GM18499 (cell line): ENCODE measurements at regions not wholly inside any gene's neighbourhood (a gene's known extent, or its start where the extent isn't known, plus 50 kb on each side); places are given as distances from the start of the nearest gene placed in this dataset.
A peak's percentile ranks its signal among the peaks of the same experiment; 100 is the strongest.

ENCODE experiments used
- ATAC-seq: cut with Tn5 transposase; IDR thresholded peaks from one replicate; pipeline ENCODE4 v1.9.1; 2021; ENCODE audit warnings: moderate number of reproducible peaks; ENCODE audit not compliant: insufficient read depth, unreplicated experiment

DNA sequence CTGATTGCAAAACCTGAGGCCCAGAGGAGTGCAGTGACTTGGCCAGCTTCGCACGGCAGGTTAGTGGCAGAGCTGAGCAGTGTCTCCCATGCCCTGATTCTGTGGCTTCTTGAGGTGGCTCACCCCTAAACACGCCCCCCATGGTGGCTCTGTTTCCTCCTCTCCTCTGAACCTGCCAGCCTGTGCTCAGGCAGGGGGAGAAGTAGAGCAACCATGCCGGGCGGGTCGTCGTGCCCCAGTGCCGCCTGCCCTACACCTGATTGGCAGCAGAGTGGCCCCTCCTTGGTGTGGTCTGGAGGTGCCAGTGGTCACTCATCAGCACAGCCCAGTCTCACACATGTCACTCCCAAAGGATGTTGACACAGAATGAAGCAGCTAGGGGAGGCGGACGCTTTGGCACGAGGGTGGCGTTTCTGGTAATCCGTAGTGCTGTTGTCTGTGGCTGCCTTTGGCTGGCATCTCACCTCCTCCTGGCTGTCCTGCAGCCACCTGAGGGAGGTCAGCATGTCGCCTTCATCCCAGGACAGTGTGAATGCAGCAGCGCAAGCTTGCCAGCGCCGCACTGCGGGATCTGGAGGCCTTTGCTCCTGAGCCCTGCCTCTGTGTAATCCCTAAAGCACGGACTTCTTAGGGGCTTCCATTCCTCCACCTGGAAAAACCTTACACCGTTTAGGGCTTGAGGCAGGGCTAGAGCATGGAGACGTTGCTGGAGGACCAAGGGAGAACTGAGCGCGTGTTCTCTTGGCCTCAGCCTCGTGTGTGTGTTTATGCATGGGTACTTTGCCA, 294.7 kb downstream of the SEC14L1 start:
- no peak for ATAC-seq

DNA sequence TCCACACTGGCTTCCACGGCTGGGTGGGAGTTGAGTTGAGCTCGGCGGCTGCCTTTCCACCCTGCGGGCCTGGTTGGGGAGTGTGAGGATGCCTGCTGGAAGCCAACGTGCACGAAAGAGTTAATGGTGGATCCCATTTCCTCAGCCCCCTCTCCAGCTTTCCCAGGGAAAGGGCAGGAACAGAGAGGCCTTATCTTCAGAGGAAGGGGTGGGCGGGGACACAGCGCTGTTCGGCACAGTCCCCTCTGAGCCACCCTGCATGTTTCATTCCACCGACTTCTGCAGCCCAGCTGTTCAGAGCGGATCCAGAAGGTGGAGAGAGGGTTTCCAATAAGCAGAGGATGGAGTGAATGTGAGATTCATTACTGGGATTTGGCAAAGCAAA, 295.3 kb downstream of the SEC14L1 start:
- no peak for ATAC-seq

DNA sequence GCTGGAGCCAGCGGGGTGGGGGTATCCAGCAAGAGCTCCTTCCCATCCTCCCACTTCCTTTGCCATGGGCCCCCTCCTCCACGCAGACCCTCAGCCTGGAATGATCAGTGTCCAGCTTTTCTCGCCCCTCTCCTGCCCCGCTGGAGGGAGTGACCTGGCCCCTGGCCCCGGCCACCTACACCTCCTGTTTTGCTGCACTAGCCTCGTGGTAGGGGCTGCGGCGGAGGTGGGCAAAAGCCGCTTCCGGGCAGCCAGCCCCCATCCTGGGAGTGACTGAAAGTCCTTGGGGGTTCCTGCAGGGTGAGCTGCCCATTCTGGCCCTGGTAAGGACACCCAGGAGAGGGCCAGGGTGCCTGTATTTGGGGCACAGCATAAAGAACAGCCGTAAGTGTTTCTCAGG, 295.7 kb downstream of the SEC14L1 start:
- no peak for ATAC-seq

DNA sequence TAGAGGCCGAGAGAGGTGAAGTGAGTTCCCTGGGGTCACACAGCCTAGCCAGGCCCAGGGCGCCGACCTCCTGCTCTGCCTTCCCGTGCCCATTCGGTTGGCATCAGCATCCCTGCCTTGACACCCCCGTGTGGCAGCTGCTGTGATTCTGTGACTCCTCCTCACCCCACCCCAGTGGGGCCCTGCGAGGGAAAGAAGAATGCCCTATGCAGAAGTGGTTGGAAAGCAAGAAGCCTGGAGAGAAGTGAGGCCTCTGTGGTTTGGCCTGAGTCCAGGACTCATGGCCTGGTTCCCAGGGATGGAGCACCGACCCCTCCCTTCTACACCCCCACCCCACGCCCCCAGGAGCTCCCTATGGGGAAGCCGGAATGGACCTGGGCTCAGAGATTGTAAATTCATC, 296.2 kb downstream of the SEC14L1 start:
- no peak for ATAC-seq

DNA sequence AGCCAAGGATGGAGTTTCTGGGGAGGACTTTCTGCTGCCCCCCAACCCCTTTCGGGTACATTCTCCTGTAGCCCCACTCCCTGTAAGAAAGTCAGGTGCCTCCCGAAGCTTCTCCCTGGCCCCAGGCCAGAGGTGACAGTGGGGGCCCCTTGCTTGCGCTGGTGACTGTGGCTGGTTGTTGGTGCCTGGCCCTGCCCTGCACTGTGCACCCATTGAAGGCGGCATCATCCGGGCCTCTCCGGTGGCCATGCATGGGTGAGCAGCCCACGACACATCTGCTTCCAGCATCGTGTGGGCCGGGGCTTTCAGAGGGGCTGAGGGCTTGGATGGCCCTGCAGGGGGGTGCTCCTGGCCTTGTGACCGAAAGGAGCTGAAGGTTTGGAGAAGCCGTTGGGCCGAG, 297.0 kb downstream of the SEC14L1 start:
- no peak for ATAC-seq

DNA sequence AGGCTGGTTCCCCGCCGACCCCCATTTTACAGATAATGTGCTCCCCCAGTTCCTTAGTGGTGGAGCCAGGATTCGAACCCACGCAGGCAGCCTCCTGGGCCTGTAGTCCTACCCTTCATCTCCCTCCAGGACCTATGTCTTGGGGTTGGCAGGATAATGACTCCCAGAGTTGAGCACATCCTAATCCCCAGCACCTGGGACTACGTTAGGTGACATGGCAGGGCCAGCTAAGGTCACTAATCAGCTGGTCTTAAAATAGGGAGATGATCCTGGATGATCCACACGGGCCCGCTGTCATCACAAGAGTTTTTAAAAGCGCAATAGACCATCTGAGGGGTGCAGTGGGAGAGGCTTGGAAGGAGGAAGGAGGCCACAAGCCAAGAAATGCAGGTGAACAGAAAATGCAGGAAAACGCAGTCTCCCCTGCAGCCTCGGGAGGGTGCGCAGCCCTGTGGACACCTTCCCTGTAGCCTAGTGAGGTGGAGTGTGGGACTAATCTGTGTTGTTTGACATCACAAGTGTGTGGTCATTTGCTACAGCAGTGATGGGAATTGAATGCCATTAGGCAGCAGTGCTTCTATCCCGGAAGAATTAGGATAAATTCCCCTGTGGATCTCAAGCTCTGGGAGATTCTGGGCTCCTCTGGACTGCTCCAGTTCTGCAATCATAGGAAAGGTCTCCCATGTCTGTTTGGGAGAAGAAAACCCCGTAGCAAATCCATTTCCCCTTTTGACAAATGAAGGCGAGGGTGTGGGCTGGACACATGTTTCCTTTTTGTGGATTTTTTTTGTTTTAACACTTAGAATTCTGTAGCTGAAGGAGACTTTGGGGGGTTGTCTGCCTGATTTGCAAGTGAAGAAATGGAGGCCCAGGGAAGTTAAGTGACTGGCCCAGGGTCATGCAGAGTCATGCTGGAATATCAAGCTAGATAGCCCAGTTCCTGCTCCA, 297.7 kb downstream of the SEC14L1 start:
- ATAC-seq: no peak

DNA sequence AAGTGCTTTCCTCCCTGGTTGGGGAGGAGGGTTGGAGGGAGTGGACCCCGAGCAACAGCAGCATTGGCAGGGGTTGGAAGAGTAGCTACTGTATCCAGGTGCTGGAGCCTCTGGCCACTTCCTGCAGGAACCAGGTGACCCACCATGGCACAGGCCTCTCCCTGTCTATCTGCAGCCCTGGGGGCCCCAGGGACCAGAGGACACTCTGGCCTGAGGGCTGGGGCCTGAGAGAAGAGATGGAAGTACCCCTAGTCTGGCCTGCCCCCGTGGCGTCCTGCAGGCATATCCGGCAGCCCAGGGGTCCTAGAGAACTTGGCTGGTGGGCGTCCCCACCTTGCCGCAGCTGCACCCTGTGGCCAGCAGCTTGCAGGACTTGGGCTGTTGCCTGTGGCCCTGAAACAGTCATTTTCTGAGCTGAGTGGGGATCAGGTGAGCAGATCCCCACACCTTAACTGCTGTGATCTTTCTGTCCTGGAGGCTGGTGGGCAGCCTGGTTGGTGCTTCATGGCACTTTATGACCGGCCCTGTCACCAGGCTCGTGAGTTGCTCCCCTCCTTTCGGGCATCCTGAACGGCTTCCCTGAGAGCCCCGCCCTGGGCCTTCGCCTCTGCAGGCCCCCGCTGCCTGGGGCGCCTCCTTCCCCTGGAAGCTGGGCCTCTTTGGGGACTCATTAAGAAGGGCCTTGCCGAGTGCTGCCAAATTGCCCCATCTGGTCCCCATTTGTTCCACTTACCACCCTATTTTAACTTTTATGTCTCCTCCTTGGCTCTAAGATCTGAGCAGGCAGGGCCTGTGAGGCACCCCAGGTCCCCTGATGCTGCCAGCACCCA, 298.6 kb downstream of the SEC14L1 start:
- ATAC-seq: no peak

DNA sequence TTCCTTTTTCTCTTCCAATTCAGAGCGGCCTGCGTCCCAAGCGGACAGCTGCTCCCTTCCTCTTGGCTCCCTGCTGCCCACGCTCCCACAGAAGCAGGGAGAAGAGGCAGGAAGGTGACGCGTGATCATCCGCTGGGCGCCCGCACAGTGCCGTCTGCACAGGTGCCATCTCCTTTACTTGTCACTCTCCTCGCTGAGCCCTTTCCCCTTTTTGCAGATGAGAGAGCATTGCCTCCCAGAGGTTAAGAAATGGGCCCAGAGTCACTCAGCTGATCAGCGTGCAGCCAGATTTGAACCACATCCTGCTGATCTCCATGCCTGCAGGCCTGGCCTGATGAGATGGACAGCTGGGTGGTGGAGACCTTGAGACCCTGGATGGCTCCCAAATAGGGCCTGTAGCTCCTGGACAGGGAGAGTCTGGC, 299.8 kb downstream of the SEC14L1 start:
- ATAC-seq: no peak

DNA sequence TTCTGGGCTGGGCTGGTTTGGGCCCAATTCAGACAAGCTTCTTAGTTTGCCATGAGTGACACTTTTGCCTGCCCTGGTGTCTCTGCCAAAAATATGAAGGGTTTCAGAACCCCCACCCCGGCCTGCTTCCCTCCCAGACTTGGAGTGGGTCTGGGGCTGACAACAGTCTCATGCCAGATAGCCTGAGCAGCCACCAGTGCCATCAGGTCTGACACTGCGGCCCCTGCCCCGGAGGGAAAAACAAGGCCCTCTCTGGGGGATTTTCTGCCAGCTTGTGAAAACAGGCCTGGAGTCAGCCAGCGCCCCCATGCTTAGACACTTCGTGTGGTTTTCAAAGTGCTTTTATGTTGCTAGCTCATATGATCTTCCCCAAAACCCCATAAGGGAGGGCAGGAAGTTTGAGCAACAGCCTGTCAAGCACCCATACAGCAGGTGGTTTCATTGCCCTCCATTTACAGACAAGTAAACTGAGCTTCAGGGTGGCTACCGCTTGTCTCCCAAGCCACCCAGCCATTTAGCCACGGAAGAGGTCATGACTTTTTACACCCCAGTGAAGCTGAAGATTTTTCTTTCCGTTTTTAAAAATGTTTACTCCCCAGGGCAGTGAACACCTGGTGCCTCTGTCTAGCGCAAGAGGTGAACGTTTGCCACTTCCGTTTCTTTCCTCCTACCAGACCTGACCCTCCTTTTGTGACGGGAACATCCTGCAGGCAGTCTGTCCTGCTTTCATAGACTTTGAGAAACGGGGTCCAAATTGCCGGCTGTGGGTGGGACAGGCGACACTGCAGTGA, 300.6 kb downstream of the SEC14L1 start:
- ATAC-seq: peak; percentile 31

DNA sequence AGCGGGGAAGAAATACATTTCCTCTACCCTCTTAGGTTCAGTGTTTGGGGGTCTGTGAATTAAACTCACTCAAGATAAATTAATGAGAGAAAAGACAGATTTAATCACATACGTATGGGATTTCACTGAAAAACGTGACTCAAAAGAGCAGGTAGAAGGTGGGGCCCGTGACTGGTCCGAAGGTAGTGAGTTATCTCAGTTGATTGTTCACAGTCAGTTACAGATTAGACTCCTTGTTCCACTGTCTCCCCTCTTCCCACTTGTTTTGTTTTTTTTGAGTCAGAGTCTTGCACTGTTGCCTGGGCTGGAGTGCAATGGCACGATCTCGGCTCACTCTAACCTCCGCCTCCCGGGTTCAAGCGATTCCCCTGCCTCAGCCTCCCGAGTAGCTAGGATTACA, 301.2 kb downstream of the SEC14L1 start:
- ATAC-seq: no peak

DNA sequence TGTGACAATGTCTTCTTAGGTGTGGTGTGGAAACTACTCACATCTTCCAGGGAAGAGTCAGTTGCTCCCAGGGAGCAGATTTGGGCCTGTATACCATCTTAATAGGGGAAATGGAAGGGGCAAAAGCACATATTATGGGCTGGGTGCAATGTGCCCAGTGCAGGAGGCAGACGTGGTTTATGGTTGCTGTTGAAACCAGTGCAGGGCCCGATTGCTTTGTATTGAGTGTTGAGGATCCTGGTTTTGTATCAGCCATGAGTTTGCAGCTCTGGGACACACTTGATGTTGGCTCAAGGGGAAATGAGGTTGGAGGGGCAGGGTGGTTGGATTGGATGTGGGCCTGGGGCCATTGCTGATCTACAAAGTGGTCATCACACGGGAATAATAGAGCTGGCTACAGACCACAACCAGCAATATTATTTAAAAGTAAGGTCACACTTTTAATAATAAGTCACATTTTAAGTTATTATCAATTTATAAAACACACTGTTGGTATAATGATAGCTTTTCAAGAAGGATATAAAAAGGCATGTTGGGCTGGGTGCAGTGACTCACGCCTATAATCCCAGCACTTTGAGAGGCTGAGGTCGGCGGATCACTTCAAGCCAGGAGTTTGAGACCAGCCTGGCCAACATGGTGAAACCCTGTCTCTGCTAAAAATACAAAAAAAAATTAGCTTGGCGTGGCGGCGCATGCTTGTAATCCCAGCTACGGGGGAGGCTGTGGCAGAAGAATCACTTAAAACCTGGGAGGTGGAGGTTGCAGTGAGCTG, 302.4 kb downstream of the SEC14L1 start:
- no peak for ATAC-seq

DNA sequence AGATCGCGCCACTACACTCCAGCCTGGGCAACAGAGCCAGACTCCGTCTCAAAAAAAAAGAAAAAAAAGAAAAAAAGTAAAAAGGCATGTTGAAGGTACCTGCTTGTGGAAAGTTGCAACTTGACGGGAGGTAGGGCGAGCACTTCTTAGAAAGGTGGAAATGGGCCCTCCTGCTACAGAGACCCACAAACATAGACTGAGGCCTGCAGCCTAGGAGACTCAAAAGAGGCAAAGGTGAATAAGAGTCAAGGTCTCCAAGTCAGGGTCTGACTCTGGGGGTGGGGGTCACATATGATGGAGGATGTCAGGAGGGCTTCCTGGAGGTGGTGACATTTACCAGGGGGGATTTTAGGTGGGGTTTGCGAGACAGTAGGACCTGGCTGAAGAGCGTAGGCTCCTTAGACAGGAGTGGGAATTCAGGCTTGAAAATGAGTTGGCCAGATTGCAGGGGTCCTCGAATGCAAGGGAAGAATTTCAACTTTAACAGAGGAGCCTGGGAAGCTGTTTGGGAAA, 303.0 kb downstream of the SEC14L1 start:
- ATAC-seq: no peak

DNA sequence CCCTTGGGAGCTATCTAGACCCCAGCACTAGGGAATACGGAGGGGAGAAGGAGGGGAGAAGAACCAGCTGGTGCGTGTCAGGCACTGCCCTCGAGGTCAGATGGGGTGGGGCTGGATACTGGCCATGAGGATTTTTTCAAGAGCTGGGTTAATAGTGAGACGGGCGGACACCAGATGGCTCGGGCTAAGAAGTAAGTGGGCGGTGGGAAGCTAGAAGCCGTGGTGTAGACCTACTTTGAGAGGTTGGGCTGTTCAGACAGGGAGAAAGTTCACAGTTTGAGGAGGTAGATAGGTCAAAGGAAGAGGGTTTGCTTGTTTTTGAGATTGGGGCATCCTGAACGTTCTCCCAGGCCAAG, 303.8 kb downstream of the SEC14L1 start:
- no peak for ATAC-seq

DNA sequence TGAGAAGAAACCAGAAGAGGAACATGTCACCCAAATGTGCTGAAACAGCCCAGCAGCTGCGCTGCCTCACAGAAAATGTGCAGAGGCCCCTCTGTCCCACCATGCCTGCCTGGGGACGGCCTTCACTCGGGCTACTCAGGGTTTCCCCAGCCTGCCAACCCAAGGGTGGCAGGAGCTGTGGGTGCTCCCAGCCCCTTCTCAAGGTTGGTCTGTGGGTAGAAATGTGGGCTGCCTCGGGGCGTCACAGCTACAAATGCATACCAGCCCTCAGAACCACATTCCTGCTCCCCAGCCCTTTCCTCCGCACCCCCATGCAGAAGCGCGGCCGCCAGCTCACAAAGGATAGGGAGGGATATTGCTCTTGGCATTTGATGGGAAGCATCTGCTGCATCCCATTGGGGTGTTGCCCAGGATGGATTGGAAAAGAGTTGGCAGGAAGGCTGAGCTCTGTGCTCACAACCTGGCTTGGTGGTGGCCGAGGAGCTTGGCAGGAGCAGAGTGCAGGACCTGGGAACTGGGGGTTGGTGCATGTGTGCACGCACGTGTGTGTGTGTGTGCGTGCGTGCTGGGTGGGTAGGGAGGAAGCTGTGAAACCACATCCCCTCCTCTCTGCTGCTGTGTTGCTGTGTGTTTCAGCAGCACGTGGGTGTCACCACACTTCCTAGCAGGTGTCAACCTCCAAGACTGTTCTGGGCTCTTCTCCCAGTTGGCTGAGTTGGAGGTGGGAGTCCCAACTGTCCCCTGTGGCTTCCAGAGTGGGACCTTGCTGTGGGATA, 304.4 kb downstream of the SEC14L1 start:
- no peak for ATAC-seq

DNA sequence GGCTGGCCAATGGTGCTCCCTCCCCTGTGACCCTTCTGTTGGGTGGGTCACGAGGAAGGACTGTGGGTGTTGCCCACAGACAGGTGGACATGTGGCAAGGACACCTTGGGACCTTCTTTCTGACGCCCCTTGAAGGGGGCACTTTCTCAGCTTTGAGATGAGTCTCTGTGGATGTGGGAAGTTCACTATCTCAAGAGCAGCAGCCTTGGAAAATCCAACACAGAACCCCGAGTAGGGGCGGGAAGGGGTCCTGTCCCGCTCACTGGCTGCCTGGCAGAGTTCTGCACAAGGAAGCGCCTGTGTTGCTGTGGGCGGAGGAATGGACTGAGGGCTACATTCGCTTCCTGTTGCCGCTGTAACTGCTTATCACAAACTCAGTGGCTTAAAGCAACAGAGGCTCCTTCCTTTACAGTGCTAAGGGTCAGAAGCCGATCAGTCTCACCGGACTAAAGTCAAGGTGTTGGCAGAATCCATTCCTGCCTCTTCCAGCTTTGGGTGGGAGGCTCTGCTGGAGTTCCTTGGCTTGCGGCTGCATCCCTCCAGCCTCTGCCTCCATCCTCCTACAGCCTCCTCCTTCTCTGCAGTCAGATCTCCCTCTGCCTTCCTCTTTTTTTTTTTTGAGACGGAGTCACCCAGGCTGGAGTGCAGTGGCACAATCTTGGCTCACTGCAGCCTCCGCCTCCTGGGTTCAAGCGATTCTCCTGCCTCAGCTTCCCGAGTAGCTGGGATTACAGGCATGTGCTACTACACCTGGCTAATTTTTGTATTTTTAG, 305.2 kb downstream of the SEC14L1 start:
- ATAC-seq: no peak

DNA sequence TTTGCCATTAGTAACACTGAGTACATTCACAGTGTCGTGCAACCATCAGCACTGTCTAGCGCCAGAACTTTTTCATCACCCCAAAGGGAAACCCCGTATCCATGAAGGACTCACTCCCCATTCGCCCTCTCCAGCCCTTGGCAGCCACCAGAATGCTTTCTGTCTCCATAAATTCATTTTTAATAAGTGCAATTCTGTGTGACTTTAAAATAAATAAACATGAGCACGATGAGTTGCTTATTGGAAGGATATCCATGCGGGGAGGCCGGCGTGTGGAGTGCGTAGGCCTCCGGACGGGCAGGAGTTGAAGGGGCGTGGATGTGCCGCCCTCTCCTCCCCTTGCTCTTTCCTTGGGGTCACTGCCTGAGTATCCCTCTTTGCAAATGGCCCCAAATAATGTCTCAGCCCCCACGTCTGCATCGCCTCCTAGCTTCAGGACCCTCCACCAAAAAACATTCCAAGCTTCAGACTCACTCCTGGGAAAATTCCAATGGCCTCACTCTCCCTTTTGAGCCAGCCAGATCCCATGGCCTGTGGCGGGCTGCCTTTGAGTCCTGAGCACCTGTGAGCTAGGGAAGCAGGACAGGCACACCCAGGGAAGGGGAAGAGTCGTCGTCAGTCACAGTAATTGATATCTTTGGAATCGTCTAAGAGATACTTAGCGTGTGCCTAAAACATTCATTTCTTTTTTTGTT, 306.3 kb downstream of the SEC14L1 start:
- ATAC-seq: no peak

DNA sequence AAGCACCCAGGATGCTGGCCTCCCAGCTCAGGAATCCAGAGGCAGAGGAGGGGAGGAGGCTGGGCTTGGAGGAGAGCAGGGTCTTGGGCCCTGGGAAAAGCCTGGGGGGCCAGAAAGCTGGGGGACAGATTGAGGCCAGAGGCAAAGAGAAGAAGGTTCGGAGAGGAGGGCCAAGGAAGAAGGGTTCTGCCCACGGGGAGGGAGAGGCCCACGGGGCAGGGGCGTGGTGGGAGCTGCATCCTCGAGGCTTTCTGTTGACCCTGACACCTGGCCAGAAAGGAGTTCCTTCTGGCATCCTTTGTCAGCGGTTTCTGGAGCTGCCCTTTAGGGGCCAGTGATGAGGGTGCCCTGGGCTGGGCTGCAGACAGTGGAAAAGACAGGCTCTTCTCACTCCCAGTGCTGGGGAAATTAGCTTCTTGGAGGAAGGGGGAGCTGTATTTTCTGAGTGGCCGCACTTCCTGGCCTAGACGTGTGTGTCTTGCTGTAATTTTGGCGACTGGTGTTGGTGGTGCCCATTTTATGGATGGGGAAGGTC, 308.7 kb downstream of the SEC14L1 start:
- ATAC-seq: no peak
